ENCODE measurements at regions not wholly inside any gene's neighbourhood (a gene's known extent, or its start where the extent isn't known, plus 50 kb on each side); places are given as distances from the start of the nearest gene placed in this dataset.

DNA sequence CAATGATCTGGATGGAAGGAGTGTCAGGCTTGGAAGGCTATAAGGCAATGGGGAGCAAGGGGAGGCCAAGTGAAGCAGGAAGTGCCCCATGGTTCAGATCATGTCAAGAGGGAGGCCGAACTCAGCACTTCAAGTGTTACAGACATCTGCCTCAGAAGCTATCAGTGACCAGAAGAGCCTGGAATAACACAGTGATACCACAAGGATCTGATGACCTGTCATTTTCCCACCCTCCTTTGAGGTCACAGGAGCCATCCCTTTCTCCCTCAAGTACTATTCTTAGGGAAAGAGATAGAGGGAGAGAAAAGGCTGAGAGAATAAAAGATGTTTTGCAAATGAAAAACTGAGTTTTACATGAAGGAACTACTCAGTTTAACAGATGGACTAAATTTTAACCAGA is 454.8 kb downstream of the CSNK1G3 start:
- TF ChIP-seq, protein P1, sequence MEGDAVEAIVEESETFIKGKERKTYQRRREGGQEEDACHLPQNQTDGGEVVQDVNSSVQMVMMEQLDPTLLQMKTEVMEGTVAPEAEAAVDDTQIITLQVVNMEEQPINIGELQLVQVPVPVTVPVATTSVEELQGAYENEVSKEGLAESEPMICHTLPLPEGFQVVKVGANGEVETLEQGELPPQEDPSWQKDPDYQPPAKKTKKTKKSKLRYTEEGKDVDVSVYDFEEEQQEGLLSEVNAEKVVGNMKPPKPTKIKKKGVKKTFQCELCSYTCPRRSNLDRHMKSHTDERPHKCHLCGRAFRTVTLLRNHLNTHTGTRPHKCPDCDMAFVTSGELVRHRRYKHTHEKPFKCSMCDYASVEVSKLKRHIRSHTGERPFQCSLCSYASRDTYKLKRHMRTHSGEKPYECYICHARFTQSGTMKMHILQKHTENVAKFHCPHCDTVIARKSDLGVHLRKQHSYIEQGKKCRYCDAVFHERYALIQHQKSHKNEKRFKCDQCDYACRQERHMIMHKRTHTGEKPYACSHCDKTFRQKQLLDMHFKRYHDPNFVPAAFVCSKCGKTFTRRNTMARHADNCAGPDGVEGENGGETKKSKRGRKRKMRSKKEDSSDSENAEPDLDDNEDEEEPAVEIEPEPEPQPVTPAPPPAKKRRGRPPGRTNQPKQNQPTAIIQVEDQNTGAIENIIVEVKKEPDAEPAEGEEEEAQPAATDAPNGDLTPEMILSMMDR (IDR thresholded peaks at IDR 0.05; ENCODE audit: low read depth, low read length, missing input control): no peak
- TF ChIP-seq, protein P2, sequence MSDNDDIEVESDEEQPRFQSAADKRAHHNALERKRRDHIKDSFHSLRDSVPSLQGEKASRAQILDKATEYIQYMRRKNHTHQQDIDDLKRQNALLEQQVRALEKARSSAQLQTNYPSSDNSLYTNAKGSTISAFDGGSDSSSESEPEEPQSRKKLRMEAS (IDR thresholded peaks at IDR 0.05): no peak
- no peak for TF ChIP-seq TAF1 (conservative IDR thresholded peaks at IDR 0.05)
- no peak for TF ChIP-seq RAD21 (IDR thresholded peaks at IDR 0.05)
- TF ChIP-seq, protein P3, sequence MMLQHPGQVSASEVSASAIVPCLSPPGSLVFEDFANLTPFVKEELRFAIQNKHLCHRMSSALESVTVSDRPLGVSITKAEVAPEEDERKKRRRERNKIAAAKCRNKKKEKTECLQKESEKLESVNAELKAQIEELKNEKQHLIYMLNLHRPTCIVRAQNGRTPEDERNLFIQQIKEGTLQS (IDR thresholded peaks at IDR 0.05): no peak
- TF ChIP-seq, protein P4, sequence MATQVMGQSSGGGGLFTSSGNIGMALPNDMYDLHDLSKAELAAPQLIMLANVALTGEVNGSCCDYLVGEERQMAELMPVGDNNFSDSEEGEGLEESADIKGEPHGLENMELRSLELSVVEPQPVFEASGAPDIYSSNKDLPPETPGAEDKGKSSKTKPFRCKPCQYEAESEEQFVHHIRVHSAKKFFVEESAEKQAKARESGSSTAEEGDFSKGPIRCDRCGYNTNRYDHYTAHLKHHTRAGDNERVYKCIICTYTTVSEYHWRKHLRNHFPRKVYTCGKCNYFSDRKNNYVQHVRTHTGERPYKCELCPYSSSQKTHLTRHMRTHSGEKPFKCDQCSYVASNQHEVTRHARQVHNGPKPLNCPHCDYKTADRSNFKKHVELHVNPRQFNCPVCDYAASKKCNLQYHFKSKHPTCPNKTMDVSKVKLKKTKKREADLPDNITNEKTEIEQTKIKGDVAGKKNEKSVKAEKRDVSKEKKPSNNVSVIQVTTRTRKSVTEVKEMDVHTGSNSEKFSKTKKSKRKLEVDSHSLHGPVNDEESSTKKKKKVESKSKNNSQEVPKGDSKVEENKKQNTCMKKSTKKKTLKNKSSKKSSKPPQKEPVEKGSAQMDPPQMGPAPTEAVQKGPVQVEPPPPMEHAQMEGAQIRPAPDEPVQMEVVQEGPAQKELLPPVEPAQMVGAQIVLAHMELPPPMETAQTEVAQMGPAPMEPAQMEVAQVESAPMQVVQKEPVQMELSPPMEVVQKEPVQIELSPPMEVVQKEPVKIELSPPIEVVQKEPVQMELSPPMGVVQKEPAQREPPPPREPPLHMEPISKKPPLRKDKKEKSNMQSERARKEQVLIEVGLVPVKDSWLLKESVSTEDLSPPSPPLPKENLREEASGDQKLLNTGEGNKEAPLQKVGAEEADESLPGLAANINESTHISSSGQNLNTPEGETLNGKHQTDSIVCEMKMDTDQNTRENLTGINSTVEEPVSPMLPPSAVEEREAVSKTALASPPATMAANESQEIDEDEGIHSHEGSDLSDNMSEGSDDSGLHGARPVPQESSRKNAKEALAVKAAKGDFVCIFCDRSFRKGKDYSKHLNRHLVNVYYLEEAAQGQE (IDR thresholded peaks at IDR 0.05): no peak
